MV-4-11 (cell line): ENCODE measurements at regions not wholly inside any gene's neighbourhood (a gene's known extent, or its start where the extent isn't known, plus 50 kb on each side); places are given as distances from the start of the nearest gene placed in this dataset.
"Not testable (repeated sequence)": the region's sequence is repeated elsewhere in the genome, so short reads cannot be mapped to it uniquely, and the experiment has no call there.

Source experiments
- DNase-seq: peaks from one replicate; lab custom pipeline; 2025; lab: John Stamatoyannopoulos, UW

DNA sequence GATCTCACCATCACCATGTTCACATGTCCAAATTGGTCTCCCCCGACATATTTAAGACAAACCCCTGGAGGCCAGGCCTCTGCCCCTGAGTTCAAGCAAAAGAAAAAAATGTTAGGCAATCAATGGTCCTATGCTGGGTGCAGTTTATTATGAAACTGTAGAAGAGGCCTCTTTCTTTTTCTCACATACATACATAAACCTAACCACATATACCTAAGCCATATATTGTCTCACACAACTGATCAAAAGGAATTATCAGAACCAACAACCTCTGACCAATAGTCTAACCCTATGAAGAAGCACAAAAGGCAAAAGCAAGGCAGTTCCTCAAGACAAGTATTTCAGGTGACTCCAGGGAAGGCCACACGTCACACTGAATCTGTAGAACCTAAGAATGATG lies 49.9 kb downstream of the ILRUN start:
- no peak for DNase-seq

DNA sequence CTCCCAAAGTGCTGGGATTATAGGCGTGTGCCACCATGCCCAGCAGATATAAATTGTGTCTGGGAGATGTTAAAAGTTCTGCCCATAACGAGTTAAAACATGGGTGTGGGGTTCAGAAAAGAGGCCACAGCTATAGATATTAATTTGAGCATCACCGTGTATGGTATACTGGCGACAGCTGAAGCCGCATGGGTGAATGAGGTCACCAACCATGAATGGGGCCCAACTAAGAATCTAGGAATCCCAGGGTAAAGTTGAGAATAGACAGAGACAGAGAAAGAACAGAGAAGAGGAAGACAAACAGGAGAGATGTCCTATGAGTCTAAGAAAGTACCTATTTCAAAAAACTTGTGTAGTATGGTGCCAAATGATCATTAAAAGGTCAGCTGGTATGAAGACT lies 50.9 kb downstream of the ILRUN start:
- DNase-seq = no peak

DNA sequence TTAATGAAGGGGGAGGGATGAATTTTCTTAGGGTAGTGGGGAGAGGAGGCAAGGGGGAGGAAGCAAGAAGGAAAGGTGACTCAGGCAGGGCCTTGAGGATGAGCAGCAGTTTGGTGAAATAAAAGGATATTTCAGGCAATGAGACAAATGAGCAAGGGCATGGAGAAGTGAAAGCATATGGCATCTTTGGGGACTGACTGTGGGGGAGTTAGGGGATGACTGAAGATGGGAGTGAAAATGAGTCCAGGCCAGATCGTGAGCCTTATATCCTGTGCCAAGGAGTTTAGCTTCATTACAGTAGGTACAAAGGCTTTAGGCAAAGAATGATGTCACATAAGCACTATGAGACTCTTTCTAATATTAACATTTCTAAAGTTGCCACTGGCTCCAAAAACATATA lies 51.9 kb downstream of the ILRUN start:
- DNase-seq = peak; percentile 77

DNA sequence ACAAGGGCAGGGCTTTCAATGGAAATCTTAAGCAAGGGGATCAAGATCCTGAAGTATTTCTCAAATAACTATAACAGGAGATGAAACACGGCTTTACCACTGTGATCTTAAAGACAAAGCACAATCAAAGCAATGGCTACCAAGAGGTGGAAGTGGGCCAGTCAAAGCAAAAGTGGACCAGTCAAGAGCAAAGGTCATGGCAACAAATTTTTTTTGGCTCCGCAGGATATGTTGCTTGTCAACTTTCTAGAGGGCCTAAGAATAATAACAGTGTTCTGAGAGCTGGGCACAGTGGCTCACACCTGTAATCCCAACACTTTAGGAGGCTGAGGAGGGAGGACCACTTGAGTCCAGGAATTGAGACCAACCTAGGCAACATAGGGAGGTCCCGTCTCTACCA lies 54.1 kb downstream of the ILRUN start:
- DNase-seq = no peak

DNA sequence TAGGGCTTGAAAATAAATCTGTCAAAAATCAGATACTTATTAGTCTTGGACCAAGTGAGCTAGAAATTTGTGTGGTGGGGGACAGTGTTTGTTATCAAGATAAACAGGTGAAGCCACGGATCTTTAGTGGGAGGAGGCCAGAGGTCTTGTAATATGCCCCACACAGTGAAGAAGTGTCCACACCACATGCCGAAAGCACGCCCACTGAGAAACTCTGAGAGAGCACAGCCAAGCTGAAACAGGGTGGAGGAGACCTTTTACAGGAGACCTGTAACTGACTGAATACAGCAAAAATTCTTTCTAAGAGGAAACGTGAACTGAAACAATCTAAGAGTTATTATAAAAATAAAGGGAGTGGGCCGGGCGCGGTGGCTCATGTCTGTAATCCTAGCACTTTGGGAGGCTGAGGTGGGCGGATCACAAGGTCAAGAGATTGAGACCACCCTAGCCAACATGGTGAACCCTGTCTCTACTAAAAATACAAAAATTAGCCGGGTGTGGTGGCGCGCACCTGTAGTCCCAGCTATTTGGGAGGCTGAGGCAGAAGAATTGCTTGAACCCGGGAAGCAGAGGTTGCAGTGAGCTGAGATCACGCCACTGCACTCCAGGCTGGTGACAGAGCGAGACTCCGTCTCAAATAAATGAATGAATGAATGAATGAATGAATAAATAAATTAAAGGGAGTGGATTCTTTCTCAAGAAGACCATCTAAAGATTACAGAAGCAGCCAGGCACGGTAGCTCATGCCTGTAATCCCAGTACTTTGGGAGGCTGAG lies 56.3 kb downstream of the ILRUN start:
- not testable (repeated sequence) for DNase-seq

DNA sequence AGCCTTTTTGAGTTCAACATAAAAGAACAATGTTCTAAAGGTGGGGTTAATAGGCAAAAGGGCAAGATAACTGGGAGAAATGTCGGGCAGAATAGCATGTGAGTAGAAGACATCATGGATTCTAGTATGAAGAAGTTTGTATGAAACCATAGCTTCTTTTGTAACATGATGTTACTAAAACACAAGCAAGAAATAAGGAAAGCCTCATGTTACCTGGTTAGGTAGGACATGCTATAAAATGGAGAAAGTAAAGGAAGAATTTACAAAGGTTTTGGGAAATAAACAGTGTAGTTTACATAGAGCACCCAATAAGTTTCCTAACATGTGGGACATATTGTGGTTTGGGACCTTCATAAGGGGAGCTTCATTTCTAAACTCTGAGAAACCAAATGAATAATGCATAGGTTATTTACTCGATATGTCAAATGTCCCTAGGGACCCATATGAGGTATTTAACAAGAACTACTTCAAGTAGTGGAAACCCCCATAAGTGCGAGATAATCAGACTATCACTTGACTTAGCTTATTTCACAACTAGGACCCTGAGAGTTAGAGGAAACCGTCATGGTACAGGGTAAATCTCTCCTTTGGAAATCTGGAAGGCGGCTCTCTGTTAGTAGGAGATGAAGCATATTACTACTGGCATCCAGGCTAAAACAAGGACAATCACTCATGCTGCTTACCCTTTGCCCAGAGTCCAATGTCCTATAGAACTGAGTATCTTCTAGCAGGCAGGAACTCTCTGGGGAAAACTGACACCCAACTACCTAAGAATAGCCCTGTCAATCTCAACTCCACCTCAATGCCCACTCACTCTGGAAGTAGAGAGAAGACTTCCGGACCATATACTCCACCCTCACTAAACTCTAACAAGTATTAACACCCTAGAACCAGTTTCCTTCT lies 57.5 kb downstream of the ILRUN start:
- DNase-seq = no peak

DNA sequence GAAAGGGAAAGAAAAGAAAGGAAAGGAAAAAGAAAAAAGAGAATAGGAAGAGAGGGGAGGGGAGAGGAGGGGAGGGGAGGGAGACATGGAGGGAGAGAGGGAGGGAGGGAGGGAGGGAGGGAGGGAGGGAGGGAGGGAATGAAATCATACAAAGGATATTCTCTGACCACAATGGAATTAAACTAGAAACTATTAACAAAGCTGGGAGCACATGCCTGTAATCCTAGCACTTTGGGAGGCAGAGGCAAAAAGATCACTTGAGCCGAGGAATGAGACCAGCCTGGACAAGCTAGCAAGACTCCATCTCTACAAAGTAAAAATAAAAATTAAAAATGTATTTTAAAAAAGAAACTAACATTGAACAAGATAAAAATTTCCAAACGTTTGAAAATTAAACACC lies 62.8 kb downstream of the ILRUN start:
- no peak for DNase-seq

DNA sequence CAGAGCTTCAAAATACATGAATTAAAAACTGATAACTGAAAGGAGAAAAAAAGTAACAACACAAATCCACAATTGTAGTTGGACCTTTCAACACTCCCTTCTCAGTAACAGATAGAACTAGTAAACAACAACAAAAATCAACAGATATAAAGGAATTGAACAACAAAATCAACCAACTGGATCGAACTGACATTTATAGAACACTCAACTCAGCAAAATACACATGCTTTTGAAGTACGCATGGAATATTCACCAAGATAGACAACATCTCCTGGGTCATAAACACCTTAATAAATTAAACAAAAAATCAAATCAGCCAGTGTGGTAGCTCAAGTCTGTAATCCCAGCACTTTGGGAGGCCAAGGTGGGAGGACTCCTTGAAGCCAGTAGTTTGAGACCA lies 63.3 kb downstream of the ILRUN start:
- no peak for DNase-seq

DNA sequence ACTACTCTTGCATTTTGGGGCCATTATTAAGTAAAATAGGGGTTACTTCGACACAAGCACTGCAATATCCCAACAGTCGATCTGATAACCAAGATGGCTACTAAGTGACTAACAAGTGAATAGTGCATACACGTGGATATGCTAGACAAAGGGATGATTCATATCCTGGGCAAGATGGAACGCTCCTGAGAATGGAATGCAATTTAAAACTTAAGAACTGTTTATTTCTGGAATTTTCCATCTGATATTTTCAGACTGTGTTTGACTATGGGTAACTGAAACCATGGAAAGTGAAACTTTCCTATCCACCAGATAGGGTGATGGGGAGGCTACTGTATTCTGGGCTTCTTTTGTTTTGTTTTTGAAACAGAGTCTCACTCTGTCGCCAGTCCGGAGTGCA lies 66.5 kb downstream of the ILRUN start:
- DNase-seq = no peak

DNA sequence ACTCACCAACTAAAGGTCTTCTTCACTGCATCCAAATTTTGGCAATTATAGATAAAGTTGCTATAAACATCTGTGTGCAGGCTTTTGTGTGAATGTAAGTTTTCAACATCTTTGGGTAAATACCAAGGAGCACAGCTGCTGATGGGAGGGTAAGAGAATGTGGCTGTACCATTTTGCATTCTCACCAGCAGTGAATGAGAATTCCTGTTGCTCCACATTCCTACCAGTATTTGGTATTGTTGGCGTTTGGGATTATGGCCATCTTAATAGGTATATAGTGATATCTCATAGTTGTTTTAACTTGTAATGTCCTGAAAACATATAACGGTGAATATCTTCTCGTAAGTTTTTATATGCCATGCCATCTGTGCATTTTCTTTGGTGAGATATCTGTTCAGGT lies 69.3 kb downstream of the ILRUN start:
- no peak for DNase-seq

DNA sequence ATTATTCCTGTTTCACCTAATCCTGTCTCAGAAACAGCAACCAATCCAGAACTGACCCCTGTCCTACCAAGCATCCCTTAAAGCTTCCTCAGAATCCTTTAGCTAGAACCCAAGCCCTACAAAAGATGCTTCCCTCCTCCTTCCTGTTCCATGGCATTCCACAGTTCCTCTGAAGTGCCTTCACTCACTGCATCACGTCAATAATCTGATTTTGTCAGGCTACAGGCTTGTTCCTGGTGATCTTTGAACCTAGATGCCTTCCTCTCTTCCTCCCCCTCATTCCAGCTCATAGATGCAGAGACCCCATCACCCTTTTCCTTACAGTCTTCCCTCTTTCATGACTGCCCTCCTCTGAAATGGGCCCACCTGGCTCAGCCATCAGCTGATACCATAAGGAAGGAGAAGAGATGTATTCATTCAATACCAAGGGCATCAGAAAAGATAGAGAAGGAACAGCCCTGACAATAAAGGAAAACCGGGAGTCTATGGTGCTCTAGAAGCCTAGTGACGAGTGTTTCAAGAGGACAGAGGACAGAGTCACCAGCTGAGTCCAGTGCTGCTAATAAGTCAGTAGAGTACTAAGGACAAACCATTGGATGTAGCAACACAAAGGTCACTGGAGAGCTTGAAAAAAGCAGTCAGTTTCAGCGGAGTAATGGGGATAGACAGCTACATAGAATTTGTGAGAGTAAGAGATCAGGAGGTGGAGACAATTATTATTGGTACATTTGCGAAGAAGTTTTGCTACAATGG lies 62.5 kb upstream of the SPDEF start:
- DNase-seq = no peak

DNA sequence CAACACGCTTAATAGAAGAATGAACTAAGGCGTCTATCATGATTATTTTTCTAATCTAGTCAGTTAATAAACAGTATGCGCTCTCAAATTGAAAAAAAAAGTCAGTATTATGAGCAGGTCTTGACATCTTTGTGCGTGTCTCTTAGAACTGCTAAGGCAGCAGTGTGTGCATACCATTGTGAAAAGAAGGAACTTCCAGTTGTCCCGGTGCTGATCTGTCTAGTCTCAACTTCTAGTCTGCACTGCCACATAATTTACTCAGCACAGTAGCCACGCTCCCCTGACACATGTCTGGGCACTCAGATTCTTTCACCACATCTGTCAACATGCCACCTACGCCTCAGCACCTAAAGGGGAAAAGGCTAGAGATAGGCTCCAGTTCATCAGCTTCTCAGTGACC lies 61.1 kb upstream of the SPDEF start:
- no peak for DNase-seq

DNA sequence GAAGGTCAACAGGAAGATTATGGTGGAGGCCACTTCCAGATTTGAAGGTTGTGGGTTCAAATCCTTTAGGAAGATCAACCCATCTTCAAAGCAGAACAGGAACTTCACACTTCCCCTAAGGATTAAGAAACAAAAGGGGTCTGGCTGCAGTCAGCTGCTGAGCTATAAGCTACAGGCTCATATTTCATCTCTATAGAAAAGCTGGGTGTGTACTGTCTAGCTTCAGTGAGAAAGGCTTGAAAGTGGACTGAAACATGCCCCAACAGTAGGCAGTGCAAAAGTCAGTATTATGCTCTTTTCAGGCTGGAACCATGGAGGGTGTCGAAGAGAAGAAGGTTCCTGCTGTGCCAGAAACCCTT lies 60.1 kb upstream of the SPDEF start:
- DNase-seq = peak; percentile 61

DNA sequence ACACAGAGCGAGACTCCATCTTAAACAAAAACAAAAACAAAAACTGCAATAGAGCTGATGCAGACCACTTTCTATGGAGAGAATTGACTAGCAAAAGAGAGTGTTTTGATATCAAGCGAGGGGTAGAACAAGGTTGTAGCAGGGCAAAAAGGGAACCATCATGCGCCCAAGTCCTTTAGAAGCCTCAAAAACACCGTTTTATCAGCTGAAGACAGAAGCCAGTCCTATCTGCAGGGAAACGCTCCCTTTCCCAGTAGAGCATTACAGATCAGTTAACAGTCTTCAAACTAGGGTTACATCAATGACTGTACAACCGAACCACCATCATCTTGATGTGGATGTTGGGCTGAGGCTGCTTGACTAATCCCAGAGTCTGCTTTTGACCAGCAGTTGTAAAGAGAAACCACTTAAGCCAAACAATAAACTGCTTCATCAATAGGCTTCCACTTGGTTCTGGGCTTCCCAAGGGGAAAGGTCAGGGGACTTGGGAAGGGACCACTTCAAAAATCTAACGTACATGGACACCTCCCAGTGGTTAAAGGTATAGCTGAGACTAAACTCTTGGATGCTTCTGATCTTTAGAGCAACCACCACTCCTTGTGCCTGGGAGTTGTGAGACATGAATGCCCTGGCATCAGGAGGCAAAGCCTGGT lies 59.6 kb upstream of the SPDEF start:
- no peak for DNase-seq

DNA sequence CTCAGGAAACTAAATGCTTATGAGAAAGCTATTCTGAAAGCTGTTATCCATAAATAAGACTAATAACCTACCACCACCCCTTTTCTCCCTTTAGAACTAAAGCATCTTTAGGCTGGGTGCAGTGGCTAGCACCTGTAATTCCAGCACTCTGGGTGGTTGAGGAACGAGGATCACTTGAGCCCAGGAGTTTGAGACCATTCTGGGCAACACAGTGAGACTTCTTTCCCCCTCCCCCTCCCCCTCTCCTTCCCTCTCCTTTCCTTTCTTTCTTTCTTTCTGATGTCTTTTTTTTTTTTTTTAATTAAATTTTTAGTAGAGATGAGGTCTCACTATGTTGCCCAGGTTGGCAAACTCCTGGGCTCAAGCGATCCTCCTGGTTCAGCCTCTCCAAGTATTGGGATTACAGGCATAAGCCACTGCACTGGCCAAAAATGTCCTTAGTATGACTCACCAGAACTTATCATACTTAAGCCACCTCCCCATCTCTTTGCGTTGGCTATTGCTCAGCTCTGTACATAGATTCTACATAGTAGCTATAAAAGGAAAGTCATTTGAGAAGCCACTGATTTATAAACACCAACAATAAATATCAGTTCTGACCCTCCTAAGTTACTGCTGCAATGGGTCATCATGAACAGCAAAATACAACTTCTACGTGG lies 54.8 kb upstream of the SPDEF start:
- peak; percentile 27 for DNase-seq

DNA sequence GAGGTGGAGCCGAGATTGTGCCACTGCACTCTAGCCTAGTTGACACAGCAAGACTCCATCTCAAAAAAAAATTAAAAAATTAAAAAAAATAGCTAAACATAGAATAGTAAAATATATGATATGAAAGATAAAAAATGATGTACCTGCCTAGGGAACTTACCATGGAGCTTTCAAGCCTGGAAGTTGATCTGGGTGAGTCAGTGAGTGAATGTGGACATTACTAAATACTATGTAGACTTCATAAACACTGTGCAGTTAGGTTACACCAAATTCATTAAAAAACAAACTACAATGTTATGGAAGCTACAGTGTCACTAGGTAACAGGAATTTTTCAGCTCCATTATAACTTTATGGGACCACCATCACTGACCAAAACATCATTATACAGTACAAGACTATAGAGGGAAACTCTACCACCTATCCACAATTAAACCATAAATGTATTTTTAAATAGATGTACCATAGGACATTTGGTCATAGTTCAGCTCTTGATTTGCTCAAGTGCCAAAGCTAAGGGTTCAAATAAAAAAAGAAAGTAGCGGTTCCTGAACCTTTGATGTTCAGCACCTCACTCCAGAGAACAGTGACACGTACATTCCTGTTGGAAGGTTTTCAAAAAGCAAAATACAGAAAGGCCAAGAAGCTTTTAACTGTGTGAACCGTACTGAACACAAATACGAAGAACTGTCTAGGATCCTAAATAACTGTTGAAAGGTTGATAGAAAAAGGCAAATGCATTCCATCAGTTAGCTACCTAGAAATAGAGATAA lies 52.4 kb upstream of the SPDEF start:
- DNase-seq = no peak

DNA sequence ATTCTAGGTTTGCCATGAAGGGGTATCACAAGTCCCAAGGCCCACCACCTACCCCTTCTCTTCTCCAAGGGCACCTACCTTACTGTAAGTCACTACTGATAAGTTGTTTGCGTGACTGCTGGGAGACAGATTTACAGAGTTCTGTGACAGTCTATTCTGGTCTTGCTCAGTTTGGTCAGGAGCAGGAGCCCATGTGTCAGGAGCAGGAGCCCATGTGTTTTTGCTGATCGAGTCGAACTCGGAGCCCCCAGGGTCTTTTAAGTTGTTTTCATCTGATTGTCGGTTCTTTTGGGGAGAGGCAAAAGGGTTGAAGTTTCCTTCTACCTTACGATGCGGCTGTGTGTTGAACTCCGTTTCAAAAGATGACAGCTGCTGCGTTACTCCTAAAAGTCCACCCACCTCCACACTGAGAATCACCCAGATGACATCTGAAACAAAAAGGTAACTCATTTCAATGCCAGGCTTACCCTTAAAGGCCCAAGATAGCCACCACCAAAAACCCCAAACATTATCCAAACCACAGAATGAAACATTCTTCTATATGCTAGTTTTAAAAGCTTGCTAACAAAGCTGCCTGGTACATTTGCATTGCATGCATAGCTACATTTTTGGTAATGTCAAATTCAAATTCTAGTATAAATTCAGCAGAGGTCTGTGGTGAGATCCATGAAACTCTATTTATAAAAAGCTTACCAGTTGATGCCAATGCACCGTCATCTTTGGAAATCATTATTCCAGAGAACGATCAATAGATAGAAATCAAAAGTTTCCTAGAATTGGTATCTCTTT lies 50.5 kb upstream of the SPDEF start:
- DNase-seq = no peak
